ENCODE measurements at regions not wholly inside any gene's neighbourhood (a gene's known extent, or its start where the extent isn't known, plus 50 kb on each side); places are given as distances from the start of the nearest gene placed in this dataset.

DNA sequence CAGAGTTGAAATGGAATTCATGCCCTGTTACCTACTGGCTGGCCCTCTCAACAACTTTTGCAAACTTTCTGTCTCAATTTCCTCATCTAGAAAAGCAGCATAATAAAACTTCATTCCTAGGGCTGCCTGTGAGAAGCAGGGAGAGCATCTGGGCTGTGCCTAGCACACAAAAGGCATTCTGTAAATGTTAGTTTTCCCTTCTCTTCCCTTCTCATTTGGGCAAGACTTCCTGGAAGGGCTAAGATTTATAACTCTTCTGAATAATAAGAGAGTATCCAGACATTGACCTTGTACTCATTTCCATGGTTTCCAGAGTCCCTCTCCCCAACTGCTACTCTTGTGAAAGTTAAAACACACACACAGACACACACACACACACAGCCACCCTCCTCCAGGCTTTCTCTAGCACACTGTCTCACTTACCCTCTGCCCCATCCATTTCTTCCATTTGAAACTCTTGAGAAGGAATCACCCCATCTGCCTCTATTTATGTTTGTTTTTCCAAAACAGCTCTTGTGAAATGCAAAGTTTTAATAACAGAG is 302.1 kb downstream of the SMAD2 start:
- TF ChIP-seq CTCF (IDR thresholded peaks at IDR 0.05; ENCODE audit: unreplicated experiment) = no peak
- Mint-ChIP-seq H3K36me3 (ENCODE audit: insufficient read depth, unreplicated experiment) (no peaks in the 10 kb centered on the region), H3K4me3 (ENCODE audit: low read depth, unreplicated experiment) (no peak overlapping the region), H3K27ac (ENCODE audit: unreplicated experiment) (no peak overlapping the region), H3K4me1 (ENCODE audit: low read depth, unreplicated experiment) (no peaks in the 10 kb centered on the region), H3K27me3 (ENCODE audit: unreplicated experiment) (peaks cover 65% of the 10 kb centered on the region), H3K9me3 (ENCODE audit: low read depth, unreplicated experiment) (no peaks in the 10 kb centered on the region)
- no peak for DNase-seq
- intact Hi-C loops (cut with micrococcal nuclease; ENCODE audit: unreplicated experiment) = no loop called here
- CTCF ChIA-PET = no interaction called here
- no TSS peak for BruUV-seq (replicated peaks)

GRCh38 chr18:47627030-47627429 is 303.4 kb downstream of the SMAD2 start:
- no peak for DNase-seq
- TF ChIP-seq CTCF (IDR thresholded peaks at IDR 0.05; ENCODE audit: unreplicated experiment) = no peak
- CTCF ChIA-PET = no interaction called here
- Mint-ChIP-seq H3K9me3 (ENCODE audit: low read depth, unreplicated experiment) (no peaks in the 10 kb centered on the region), H3K36me3 (ENCODE audit: insufficient read depth, unreplicated experiment) (no peaks in the 10 kb centered on the region), H3K4me3 (ENCODE audit: low read depth, unreplicated experiment) (no peak overlapping the region), H3K27me3 (ENCODE audit: unreplicated experiment) (peaks cover 67% of the 10 kb centered on the region), H3K4me1 (ENCODE audit: low read depth, unreplicated experiment) (no peaks in the 10 kb centered on the region), H3K27ac (ENCODE audit: unreplicated experiment) (no peak overlapping the region)
- intact Hi-C loops (cut with micrococcal nuclease; ENCODE audit: unreplicated experiment) = no loop called here
- BruUV-seq (replicated peaks) = no TSS peak

DNA sequence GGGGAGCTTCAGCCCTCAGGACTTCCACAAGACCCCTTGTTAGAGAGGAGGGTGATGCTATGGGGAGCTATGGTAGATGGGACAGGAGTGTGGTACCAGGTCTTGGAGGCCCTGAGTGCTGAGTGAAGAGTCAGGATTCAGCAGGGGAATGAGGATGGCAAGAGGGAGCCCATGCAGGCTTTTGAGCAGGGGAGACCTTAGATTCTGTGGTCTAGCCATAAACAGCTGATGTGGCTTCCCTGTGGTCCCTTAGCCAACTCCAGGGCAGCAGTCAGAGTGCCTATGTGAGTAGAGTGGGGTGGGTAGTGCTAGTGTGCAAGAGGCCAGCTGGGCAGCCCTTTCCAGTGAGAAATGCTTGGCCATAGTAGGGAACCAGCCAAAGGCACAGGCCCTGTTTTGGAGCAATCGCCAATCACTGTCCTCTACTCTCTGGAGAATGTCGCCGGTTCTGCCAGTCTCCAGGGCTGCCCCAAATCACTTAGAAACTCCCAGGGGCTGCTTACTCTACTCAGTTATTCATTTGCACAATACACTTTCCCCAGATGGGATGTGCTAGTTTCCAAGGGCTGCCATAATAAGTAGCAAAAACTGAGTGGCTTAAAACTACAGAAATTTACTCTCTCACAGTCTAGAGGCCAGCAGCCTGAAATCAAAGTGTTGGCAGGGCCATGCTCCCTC is 310.5 kb downstream of the SMAD2 start:
- no TSS peak for BruUV-seq (replicated peaks)
- Mint-ChIP-seq H3K27me3 (ENCODE audit: unreplicated experiment) (peaks cover 89% of the 10 kb centered on the region), H3K27ac (ENCODE audit: unreplicated experiment) (no peak overlapping the region), H3K4me3 (ENCODE audit: low read depth, unreplicated experiment) (no peak overlapping the region), H3K36me3 (ENCODE audit: insufficient read depth, unreplicated experiment) (no peaks in the 10 kb centered on the region), H3K4me1 (ENCODE audit: low read depth, unreplicated experiment) (no peaks in the 10 kb centered on the region), H3K9me3 (ENCODE audit: low read depth, unreplicated experiment) (no peaks in the 10 kb centered on the region)
- TF ChIP-seq CTCF (IDR thresholded peaks at IDR 0.05; ENCODE audit: unreplicated experiment) = no peak
- DNase-seq = no peak
- CTCF ChIA-PET = interaction anchor here (0.6 kb wide), 1 partner anchor 60 kb away, joined by 4 read pairs; no protein-coding TSS in a partner anchor
- intact Hi-C loops (cut with micrococcal nuclease; ENCODE audit: unreplicated experiment) = no loop called here

DNA sequence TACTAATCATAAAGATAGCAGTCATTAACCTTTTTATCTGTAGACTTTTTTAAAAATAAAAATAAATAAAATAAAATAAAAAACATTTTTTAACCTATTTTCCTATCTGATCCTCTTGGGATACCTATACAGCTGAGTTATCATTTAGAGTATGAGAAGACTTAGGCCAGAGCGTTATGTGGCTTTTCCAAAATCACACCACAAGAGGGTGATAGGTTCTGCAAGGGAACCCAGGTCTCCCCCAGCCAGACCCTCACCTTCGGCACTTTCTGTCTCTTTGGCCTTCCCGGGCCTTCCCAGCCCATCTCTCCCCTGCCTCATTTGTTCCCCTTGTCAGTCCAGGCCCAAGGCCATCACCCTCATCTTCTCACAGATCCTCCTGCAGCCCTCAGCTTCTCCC is 311.7 kb downstream of the SMAD2 start:
- Mint-ChIP-seq H3K27me3 (ENCODE audit: unreplicated experiment) (peaks cover 100% of the 10 kb centered on the region), H3K4me1 (ENCODE audit: low read depth, unreplicated experiment) (no peaks in the 10 kb centered on the region), H3K4me3 (ENCODE audit: low read depth, unreplicated experiment) (no peak overlapping the region), H3K36me3 (ENCODE audit: insufficient read depth, unreplicated experiment) (no peaks in the 10 kb centered on the region), H3K9me3 (ENCODE audit: low read depth, unreplicated experiment) (no peaks in the 10 kb centered on the region), H3K27ac (ENCODE audit: unreplicated experiment) (no peak overlapping the region)
- intact Hi-C loops (cut with micrococcal nuclease; ENCODE audit: unreplicated experiment) = no loop called here
- CTCF ChIA-PET = no interaction called here
- no peak for DNase-seq
- no peak for TF ChIP-seq CTCF (IDR thresholded peaks at IDR 0.05; ENCODE audit: unreplicated experiment)
- no TSS peak for BruUV-seq (replicated peaks)

Measured in Calu3 (cell line).